PC-9 (cell line): ENCODE measurements at regions not wholly inside any gene's neighbourhood (a gene's known extent, or its start where the extent isn't known, plus 50 kb on each side); places are given as distances from the start of the nearest gene placed in this dataset.

Source experiments
- CTCF ChIP-seq: fragments of 200-600 bp; sonication (generic); conservative IDR thresholded peaks from 2 replicates; pipeline ENCODE4 v1.6.1; 2017; ENCODE audit warnings: mixed run types, antibody characterized with exemption, mild to moderate bottlenecking, moderate library complexity
- EZH2 ChIP-seq: fragments of 200-600 bp; sonication (generic); IDR thresholded peaks from 2 replicates; pipeline ENCODE4 v1.8.0; 2017; ENCODE audit warnings: antibody characterized with exemption, low read depth

GRCh38 chr1:115560027-115560426, 81.7 kb upstream of the VANGL1 start:
- no peak for TF ChIP-seq CTCF
- no peak for TF ChIP-seq EZH2
